ENCODE measurements at regions not wholly inside any gene's neighbourhood (a gene's known extent, or its start where the extent isn't known, plus 50 kb on each side); places are given as distances from the start of the nearest gene placed in this dataset.

- TF ChIP-seq CTCF (IDR thresholded peaks at IDR 0.05) (no peak), POLR2AphosphoS5 (IDR thresholded peaks at IDR 0.05) (no peak), POLR2A (IDR thresholded peaks at IDR 0.05) (no peak)
Observed at GRCh38 chr12:46446645-46447044, 74.1 kb upstream of the SLC38A2 start.
